ENCODE measurements at regions not wholly inside any gene's neighbourhood (a gene's known extent, or its start where the extent isn't known, plus 50 kb on each side); places are given as distances from the start of the nearest gene placed in this dataset.
"Not testable (repeated sequence)": the region's sequence is repeated elsewhere in the genome, so short reads cannot be mapped to it uniquely, and the experiment has no call there.

GRCh38 chr9:64130325-64130724 lies 1154.7 kb downstream of the FOXD4L5 start:
- H3K4me1 ChIP-seq; H3K27me3 ChIP-seq (ENCODE audit: insufficient read depth in 3 of 3, low read length in 2 of 3); intact Hi-C loops (cut with DNase I); ATAC-seq; H3K36me3 ChIP-seq (ENCODE audit: insufficient read depth in 1 of 2, low read depth in 1 of 2); DNase-seq; H3K27ac ChIP-seq; H3K4me3 ChIP-seq; H3K9me3 ChIP-seq: not testable (repeated sequence)
- 16 to 26% (median 20%) methylated on average over 3 to 4 of the region's 4 CpGs for WGBS, 3 donors

GRCh38 chr9:64128572-64128971 lies 1156.4 kb downstream of the FOXD4L5 start:
- Histone ChIP-seq H3K36me3 (ENCODE audit: insufficient read depth in 1 of 2, low read depth in 1 of 2) (no peaks in the 10 kb centered on the region), H3K27ac (no peak overlapping the region), H3K9me3 (no peaks in the 10 kb centered on the region), H3K4me3 (no peak overlapping the region), H3K4me1 (no peaks in the 10 kb centered on the region), H3K27me3 (ENCODE audit: insufficient read depth in 3 of 3, low read length in 2 of 3) (no peaks in the 10 kb centered on the region)
- DNase-seq (no peak), ATAC-seq (no peak)
- TF ChIP-seq CTCF (IDR thresholded peaks at IDR 0.05), result no peak
- WGBS, 3 donors, result 80 to 81% (median 81%) methylated on average over 6 of the region's 6 CpGs
- intact Hi-C loops (cut with DNase I), result no loop called here

GRCh38 chr9:64121602-64122001 lies 1163.4 kb downstream of the FOXD4L5 start:
- ATAC-seq; DNase-seq; H3K9me3 ChIP-seq; H3K4me3 ChIP-seq; H3K4me1 ChIP-seq; H3K27ac ChIP-seq; intact Hi-C loops (cut with DNase I); H3K27me3 ChIP-seq (ENCODE audit: insufficient read depth in 3 of 3, low read length in 2 of 3); H3K36me3 ChIP-seq (ENCODE audit: insufficient read depth in 1 of 2, low read depth in 1 of 2): not testable (repeated sequence)

- H3K27me3 ChIP-seq (ENCODE audit: insufficient read depth in 3 of 3, low read length in 2 of 3); DNase-seq; intact Hi-C loops (cut with DNase I); H3K36me3 ChIP-seq (ENCODE audit: insufficient read depth in 1 of 2, low read depth in 1 of 2); H3K4me3 ChIP-seq; H3K4me1 ChIP-seq; H3K9me3 ChIP-seq; H3K27ac ChIP-seq; ATAC-seq: not testable (repeated sequence)
- WGBS, 3 donors, result 77 to 86% (median 84%) methylated on average over 5 of the region's 5 CpGs
Measured at GRCh38 chr9:64117329-64117728, 1167.7 kb downstream of the FOXD4L5 start.

GRCh38 chr9:64107867-64108266 lies 1177.1 kb downstream of the FOXD4L5 start:
- H3K4me3 ChIP-seq; H3K27me3 ChIP-seq (ENCODE audit: insufficient read depth in 3 of 3, low read length in 2 of 3); DNase-seq; ATAC-seq; intact Hi-C loops (cut with DNase I); H3K4me1 ChIP-seq; H3K9me3 ChIP-seq; H3K36me3 ChIP-seq (ENCODE audit: insufficient read depth in 1 of 2, low read depth in 1 of 2); H3K27ac ChIP-seq: not testable (repeated sequence)
- WGBS, 3 donors, result 22 to 37% (median 31%) methylated on average over 1 of the region's 1 CpG

GRCh38 chr9:64107211-64107610 lies 1177.8 kb downstream of the FOXD4L5 start:
- WGBS, 3 donors, result 66 to 82% (median 67%) methylated on average over 1 of the region's 1 CpG
- intact Hi-C loops (cut with DNase I); H3K36me3 ChIP-seq (ENCODE audit: insufficient read depth in 1 of 2, low read depth in 1 of 2): not testable (repeated sequence)

GRCh38 chr9:64105193-64105592 lies 1179.8 kb downstream of the FOXD4L5 start:
- H3K27me3 ChIP-seq (ENCODE audit: insufficient read depth in 3 of 3, low read length in 2 of 3); H3K9me3 ChIP-seq; intact Hi-C loops (cut with DNase I); H3K4me1 ChIP-seq; ATAC-seq; H3K4me3 ChIP-seq; DNase-seq; H3K27ac ChIP-seq; H3K36me3 ChIP-seq (ENCODE audit: insufficient read depth in 1 of 2, low read depth in 1 of 2): not testable (repeated sequence)
- WGBS, 3 donors, result 46 to 52% (median 48%) methylated on average over 1 of the region's 1 CpG

More at GRCh38 chr9:64107211-64107610, 1177.8 kb downstream of the FOXD4L5 start:
- not testable (repeated sequence) for DNase-seq; H3K4me3 ChIP-seq; ATAC-seq; H3K9me3 ChIP-seq; H3K27ac ChIP-seq; H3K4me1 ChIP-seq; H3K27me3 ChIP-seq (ENCODE audit: insufficient read depth in 3 of 3, low read length in 2 of 3)

GRCh38 chr9:64101504-64101903 lies 1183.5 kb downstream of the FOXD4L5 start:
- H3K4me3 ChIP-seq; intact Hi-C loops (cut with DNase I); DNase-seq; H3K4me1 ChIP-seq; H3K27me3 ChIP-seq (ENCODE audit: insufficient read depth in 3 of 3, low read length in 2 of 3); H3K27ac ChIP-seq; H3K36me3 ChIP-seq (ENCODE audit: insufficient read depth in 1 of 2, low read depth in 1 of 2); H3K9me3 ChIP-seq; ATAC-seq: not testable (repeated sequence)
- WGBS, 3 donors, result 61 to 70% (median 61%) methylated on average over 3 of the region's 3 CpGs

- intact Hi-C loops (cut with DNase I); ATAC-seq; H3K27ac ChIP-seq; DNase-seq; H3K36me3 ChIP-seq (ENCODE audit: insufficient read depth in 1 of 2, low read depth in 1 of 2); H3K9me3 ChIP-seq; H3K27me3 ChIP-seq (ENCODE audit: insufficient read depth in 3 of 3, low read length in 2 of 3); H3K4me3 ChIP-seq; H3K4me1 ChIP-seq: not testable (repeated sequence)
- 84 to 88% (median 86%) methylated on average over 29 to 36 of the region's 36 CpGs for WGBS, 3 donors
Measured at GRCh38 chr9:64100571-64101155, 1184.3 kb downstream of the FOXD4L5 start.

GRCh38 chr9:64085998-64086397 lies 1199.0 kb downstream of the FOXD4L5 start:
- 73 to 80% (median 76%) methylated on average over 5 of the region's 5 CpGs for WGBS, 3 donors
- H3K27ac ChIP-seq; H3K9me3 ChIP-seq; H3K27me3 ChIP-seq (ENCODE audit: insufficient read depth in 3 of 3, low read length in 2 of 3); DNase-seq; H3K36me3 ChIP-seq (ENCODE audit: insufficient read depth in 1 of 2, low read depth in 1 of 2); ATAC-seq; intact Hi-C loops (cut with DNase I); H3K4me3 ChIP-seq; H3K4me1 ChIP-seq: not testable (repeated sequence)
